ENCODE measurements at regions not wholly inside any gene's neighbourhood (a gene's known extent, or its start where the extent isn't known, plus 50 kb on each side); places are given as distances from the start of the nearest gene placed in this dataset.

GRCh38 chr2:220491670-220492069 lies 864.2 kb downstream of the SLC4A3 start:
- in situ Hi-C loops (cut with HindIII; ENCODE audit: low pct_unique_long_range_greater_than_20kb, low sequenced_read_pairs), result no loop called here
- DNase-seq (ENCODE audit: low read depth, low spot score), result no peak

GRCh38 chr2:220493871-220494525 lies 866.6 kb downstream of the SLC4A3 start:
- in situ Hi-C loops (cut with HindIII; ENCODE audit: low pct_unique_long_range_greater_than_20kb, low sequenced_read_pairs), result no loop called here
- no peak for DNase-seq (ENCODE audit: low read depth, low spot score)

DNA sequence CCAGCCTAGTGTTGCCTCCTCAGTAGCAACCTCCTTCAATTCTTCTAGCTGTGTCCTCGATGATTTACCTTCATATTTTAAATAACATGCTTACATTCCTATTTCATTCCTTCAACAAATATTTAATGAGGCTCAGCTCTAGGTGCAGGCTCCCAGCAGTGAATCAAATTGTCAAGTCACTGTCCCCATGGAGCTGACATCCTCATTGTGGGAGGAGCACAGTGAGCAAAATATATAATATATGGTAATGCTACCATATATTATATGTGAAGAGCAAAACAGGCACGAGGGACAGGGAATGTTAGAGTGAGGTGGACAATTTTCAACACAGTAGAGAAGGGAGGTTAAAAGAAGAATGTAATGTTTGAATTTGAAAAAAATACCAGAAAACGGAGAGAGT lies 869.1 kb downstream of the SLC4A3 start:
- in situ Hi-C loops (cut with HindIII; ENCODE audit: low pct_unique_long_range_greater_than_20kb, low sequenced_read_pairs), result no loop called here
- DNase-seq (ENCODE audit: low read depth, low spot score), result no peak

DNA sequence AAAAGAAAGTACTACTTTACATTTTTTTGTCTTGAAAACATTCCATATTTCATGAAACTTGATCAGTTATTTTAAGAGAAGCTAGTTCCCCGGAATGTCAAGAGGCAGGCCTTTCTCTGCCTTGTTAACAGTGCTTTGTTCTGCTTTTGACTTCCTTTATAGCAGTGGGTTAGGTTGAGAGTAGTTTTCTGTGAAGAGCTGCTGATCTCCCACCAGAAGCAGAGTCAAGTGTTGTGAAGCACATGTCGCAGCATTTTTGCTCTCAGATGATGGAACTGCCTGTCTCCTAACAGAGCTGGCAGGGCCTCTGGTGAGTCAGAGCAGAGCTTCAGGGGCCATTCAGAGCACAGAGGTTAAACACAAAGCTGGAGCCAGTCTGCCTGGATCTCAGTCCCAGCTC lies 871.8 kb downstream of the SLC4A3 start:
- DNase-seq (ENCODE audit: low read depth, low spot score), result no peak

GRCh38 chr2:220502539-220502938 lies 875.1 kb downstream of the SLC4A3 start:
- in situ Hi-C loops (cut with HindIII; ENCODE audit: low pct_unique_long_range_greater_than_20kb, low sequenced_read_pairs), result no loop called here
- DNase-seq (ENCODE audit: low read depth, low spot score), result no peak

More for the DNA sequence above, 871.8 kb downstream of the SLC4A3 start:
- in situ Hi-C loops (cut with HindIII; ENCODE audit: low pct_unique_long_range_greater_than_20kb, low sequenced_read_pairs), result no loop called here

DNA sequence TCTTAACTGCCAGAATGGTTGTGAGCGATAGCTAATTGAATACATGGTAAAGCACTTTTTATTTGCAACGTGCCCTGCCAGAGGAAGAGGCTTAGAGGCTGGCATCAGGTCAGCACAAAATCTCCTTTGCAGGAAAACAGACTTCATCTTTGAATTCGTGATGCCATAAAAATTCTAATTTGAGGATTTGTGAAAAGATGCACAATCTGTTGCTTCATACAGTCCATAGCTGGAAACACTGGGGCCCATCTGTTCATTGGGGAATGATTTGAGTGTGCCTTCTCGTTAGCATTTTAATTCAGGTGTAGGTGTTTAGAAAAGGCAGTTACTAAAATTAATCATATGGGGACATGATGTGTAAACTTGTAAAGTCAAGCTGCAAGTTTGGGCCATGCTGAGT lies 876.0 kb downstream of the SLC4A3 start:
- no peak for DNase-seq (ENCODE audit: low read depth, low spot score)
- in situ Hi-C loops (cut with HindIII; ENCODE audit: low pct_unique_long_range_greater_than_20kb, low sequenced_read_pairs), result no loop called here

- DNase-seq (ENCODE audit: low read depth, low spot score), result no peak
Measured at GRCh38 chr2:220504938-220505503, 877.6 kb downstream of the SLC4A3 start.

GRCh38 chr2:220506466-220506865 lies 879.0 kb downstream of the SLC4A3 start:
- in situ Hi-C loops (cut with HindIII; ENCODE audit: low pct_unique_long_range_greater_than_20kb, low sequenced_read_pairs), result no loop called here
- no peak for DNase-seq (ENCODE audit: low read depth, low spot score)

More at GRCh38 chr2:220504938-220505503, 877.6 kb downstream of the SLC4A3 start:
- in situ Hi-C loops (cut with HindIII; ENCODE audit: low pct_unique_long_range_greater_than_20kb, low sequenced_read_pairs), result no loop called here

GRCh38 chr2:220509096-220509757 lies 881.8 kb downstream of the SLC4A3 start:
- no peak for DNase-seq (ENCODE audit: low read depth, low spot score)
- in situ Hi-C loops (cut with HindIII; ENCODE audit: low pct_unique_long_range_greater_than_20kb, low sequenced_read_pairs), result no loop called here

DNA sequence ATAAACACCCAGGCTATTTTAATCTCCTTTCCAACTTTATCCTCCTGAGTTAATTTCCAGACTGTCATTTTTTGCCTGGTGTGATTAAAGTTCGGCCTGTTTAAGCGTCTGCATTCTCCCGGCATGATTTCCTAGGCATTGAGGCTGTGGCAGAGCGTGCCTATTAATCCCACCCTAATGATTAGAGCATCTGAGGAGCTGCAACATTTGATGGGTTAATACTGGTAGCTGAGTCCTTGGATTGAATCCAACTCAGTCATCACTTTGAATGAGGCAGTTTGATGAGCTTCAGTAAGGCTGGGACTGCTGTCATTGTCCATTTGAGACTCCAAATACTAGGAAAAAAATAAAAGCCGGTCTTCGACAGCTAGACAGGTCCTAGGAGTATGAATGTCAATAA lies 882.5 kb downstream of the SLC4A3 start:
- no peak for DNase-seq (ENCODE audit: low read depth, low spot score)
- in situ Hi-C loops (cut with HindIII; ENCODE audit: low pct_unique_long_range_greater_than_20kb, low sequenced_read_pairs), result no loop called here

GRCh38 chr2:220510668-220511067 lies 883.2 kb downstream of the SLC4A3 start:
- in situ Hi-C loops (cut with HindIII; ENCODE audit: low pct_unique_long_range_greater_than_20kb, low sequenced_read_pairs), result no loop called here
- no peak for DNase-seq (ENCODE audit: low read depth, low spot score)

DNA sequence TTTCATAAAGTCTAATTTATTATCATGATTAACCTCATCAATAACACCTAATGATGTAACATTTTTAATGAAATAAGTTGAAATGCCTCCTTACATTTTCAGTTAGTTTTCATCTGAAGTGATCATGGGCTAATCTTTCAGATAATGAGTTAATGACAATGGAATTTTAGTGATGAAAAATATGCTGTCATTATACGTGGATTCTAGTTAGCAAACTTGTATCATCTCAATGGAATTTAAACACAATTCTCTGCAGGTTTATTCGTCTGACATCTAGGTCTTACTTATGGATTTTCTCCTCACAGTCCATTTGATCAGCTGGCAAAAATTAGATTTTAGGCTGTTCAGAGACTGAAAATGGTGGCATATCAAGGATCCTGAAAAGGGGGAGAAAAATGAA lies 885.0 kb downstream of the SLC4A3 start:
- no peak for DNase-seq (ENCODE audit: low read depth, low spot score)
- in situ Hi-C loops (cut with HindIII; ENCODE audit: low pct_unique_long_range_greater_than_20kb, low sequenced_read_pairs), result no loop called here

DNA sequence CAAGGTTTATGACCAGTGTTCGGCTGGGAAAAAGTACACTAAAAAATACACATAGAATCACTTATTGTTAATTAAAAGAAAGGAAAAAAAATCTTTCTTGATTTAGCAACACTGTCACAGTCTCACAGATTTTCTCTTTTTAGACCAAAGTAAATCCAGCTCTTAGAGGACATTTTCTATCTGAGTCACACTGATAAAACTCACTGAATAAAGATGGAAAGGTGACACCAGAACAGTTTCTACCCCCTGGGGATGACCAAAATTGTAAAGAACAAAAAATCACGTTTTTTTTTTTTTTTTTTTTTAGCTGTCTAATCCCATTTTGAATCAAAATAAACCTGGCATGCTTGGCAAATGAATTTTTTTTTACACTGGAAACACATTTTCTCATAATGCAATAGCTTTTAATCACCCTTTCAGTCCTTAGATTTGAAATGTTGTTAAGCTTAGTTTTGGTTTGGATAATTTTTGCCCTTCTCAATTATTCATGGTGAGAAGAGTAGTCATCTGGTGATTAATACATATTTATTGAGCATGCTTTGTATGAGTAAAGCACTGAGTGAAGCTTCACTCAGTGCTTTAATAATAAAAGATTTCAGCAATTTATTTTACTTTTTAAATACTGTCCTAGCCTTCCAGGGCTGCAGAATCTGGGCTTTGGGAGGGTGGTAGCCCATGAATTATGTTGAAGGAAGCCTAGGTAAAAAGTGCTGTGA lies 886.3 kb downstream of the SLC4A3 start:
- in situ Hi-C loops (cut with HindIII; ENCODE audit: low pct_unique_long_range_greater_than_20kb, low sequenced_read_pairs), result no loop called here
- DNase-seq (ENCODE audit: low read depth, low spot score), result no peak

DNA sequence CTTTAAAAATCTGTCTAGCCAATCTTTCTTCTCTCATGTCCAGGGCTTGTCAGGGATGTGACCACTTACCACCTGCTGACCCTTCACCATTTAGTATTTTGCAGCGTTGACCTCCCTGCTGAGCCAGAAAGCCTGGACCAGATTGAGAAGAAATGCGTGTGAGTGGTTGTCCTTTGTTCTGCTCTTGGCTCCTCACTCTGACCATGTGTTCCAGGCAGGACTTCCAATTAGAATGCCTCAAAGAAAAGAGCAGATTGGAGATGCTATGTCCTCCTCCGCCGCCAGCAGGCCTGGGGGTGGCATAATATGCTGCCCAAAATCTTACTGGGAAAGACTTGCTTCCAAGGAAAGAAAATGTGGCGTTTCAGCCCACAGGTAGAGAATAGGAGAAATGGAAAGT lies 894.1 kb downstream of the SLC4A3 start:
- in situ Hi-C loops (cut with HindIII; ENCODE audit: low pct_unique_long_range_greater_than_20kb, low sequenced_read_pairs), result no loop called here
- DNase-seq (ENCODE audit: low read depth, low spot score), result peak; percentile 4

DNA sequence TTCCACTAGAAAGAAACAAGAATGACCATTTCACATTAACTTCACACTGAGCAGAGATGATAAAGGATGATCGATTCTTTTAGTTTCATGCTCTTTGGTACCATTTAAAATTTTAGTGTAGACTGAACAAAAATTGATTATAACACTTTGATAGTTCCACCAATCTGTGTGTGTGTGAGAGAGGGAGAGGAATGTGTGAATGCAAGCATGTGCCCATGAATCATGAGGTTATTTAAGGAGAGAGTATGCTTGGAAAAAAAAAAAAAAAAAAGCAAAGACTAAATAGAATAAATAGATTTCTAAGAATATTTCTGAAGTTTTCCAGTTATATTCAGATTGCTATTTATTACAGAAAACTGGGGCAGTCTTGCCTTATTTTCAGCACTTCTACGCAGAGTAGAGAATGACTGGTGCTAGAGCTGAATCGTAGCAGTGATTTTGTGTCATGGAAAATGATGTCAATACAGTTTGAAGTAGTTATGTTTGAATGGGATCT lies 900.8 kb downstream of the SLC4A3 start:
- in situ Hi-C loops (cut with HindIII; ENCODE audit: low pct_unique_long_range_greater_than_20kb, low sequenced_read_pairs), result no loop called here

GRCh38 chr2:220531216-220531615 lies 903.8 kb downstream of the SLC4A3 start:
- in situ Hi-C loops (cut with HindIII; ENCODE audit: low pct_unique_long_range_greater_than_20kb, low sequenced_read_pairs), result no loop called here
- no peak for DNase-seq (ENCODE audit: low read depth, low spot score)

More for the DNA sequence above, 900.8 kb downstream of the SLC4A3 start:
- DNase-seq (ENCODE audit: low read depth, low spot score), result no peak

DNA sequence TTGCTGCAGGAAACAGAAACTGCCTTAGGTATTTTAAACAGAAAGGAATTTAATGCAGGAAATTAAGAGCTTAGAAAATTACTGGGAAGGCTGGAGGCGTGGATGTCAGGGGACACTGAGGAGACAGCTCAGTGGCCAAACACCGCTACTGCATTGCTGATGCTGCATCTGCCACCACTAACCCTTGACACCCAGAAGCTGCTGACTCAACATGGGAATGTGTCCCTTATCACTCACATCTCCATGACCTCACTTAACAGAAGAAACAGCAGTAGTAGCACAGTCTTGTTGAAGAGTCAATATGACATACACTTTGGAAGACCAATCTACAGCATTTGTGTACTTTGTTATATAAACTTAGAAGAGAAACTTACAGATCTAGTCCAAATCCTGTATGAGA lies 906.1 kb downstream of the SLC4A3 start:
- in situ Hi-C loops (cut with HindIII; ENCODE audit: low pct_unique_long_range_greater_than_20kb, low sequenced_read_pairs), result no loop called here

GRCh38 chr2:220539481-220539880 lies 912.1 kb downstream of the SLC4A3 start:
- DNase-seq (ENCODE audit: low read depth, low spot score), result no peak
- in situ Hi-C loops (cut with HindIII; ENCODE audit: low pct_unique_long_range_greater_than_20kb, low sequenced_read_pairs), result no loop called here

More for the DNA sequence above, 906.1 kb downstream of the SLC4A3 start:
- peak; percentile 11 for DNase-seq (ENCODE audit: low read depth, low spot score)
